ENCODE measurements at regions not wholly inside any gene's neighbourhood (a gene's known extent, or its start where the extent isn't known, plus 50 kb on each side); places are given as distances from the start of the nearest gene placed in this dataset.

DNA sequence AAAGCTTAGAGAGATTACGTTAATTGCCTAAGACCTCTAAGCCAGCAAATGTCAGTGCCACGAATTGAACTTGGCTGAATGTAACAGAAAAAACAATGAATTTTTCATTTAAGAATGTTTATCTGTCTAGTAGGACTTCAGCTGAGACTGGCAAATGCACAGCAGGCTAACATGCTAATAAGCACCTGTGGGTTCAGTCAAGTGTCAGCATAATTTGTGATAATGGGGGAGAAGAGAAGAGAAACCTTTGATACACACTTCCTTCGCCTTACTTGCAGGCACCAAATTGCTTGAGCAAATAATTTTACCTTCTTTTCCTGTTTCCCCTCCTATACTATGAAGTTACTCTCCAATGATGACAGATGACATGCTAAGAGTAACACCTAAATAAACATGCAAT lies 1136.5 kb upstream of the SORCS1 start:
- H4K20me1 ChIP-seq (ENCODE audit: control insufficient read depth, insufficient read depth, insufficient read length): no peaks in the 10 kb centered on the region
- no peak overlapping the region for H3K23ac ChIP-seq (ENCODE audit: insufficient read length, low read depth, low read length)
- H3K4me1 ChIP-seq (ENCODE audit: insufficient read depth, low read length): no peaks in the 10 kb centered on the region
- no peak overlapping the region for H2BK12ac ChIP-seq (ENCODE audit: insufficient read length, low read depth, low read length)
- no peaks in the 10 kb centered on the region for H3K27me3 ChIP-seq (ENCODE audit: insufficient read depth, low read length)
- peaks cover 11 to 16% of the 10 kb centered on the region in 2 experiments for H3K4me1 Mint-ChIP-seq
- no CpG with 5 or more reads among the region's 3 CpGs for WGBS (ENCODE audit: extremely low coverage, insufficient read length, low lambda C conversion rate)
- no peak overlapping the region for H3K4me2 ChIP-seq (ENCODE audit: insufficient read depth, insufficient read length, low read length)
- H3K79me2 ChIP-seq (ENCODE audit: insufficient read depth, low read length): no peaks in the 10 kb centered on the region
- no peaks in the 10 kb centered on the region; the same call in 1 of the 2 replicates for H3K27me3 Mint-ChIP-seq (ENCODE audit: low read depth)
- H3K36me3 Mint-ChIP-seq (ENCODE audit: insufficient read depth in 1 of 3, low read depth in 3 of 3): no peaks in the 10 kb centered on the region
- H2BK5ac ChIP-seq (ENCODE audit: insufficient read length, low read length): no peak overlapping the region
- H4K5ac ChIP-seq (ENCODE audit: insufficient read length, low read depth, low read length): no peak overlapping the region
- no peak overlapping the region for H3K27ac Mint-ChIP-seq
- no peaks in the 10 kb centered on the region for H3K9me3 ChIP-seq (ENCODE audit: control insufficient read depth, low read depth, low read length)
- H3K18ac ChIP-seq (ENCODE audit: insufficient read length, low read depth, low read length): no peak overlapping the region
- H3K4me3 Mint-ChIP-seq: no peak overlapping the region
- no peak overlapping the region for H2BK120ac ChIP-seq (ENCODE audit: low read depth, low read length, poor library complexity, severe bottlenecking)
- no peak overlapping the region for H2BK15ac ChIP-seq (ENCODE audit: low read depth, low read length)
- no peak for DNase-seq
- no peak overlapping the region for H3K4ac ChIP-seq (ENCODE audit: low read depth, low read length)
- TF ChIP-seq, protein P1, sequence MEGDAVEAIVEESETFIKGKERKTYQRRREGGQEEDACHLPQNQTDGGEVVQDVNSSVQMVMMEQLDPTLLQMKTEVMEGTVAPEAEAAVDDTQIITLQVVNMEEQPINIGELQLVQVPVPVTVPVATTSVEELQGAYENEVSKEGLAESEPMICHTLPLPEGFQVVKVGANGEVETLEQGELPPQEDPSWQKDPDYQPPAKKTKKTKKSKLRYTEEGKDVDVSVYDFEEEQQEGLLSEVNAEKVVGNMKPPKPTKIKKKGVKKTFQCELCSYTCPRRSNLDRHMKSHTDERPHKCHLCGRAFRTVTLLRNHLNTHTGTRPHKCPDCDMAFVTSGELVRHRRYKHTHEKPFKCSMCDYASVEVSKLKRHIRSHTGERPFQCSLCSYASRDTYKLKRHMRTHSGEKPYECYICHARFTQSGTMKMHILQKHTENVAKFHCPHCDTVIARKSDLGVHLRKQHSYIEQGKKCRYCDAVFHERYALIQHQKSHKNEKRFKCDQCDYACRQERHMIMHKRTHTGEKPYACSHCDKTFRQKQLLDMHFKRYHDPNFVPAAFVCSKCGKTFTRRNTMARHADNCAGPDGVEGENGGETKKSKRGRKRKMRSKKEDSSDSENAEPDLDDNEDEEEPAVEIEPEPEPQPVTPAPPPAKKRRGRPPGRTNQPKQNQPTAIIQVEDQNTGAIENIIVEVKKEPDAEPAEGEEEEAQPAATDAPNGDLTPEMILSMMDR (conservative IDR thresholded peaks at IDR 0.05): no peak
- no peak overlapping the region for H3K9ac ChIP-seq (ENCODE audit: extremely low read depth, insufficient read length, low read length)
- H3K56ac ChIP-seq (ENCODE audit: insufficient read length, low read depth, low read length): no peak overlapping the region
- H3K9me3 Mint-ChIP-seq: no peaks in the 10 kb centered on the region
- H3K14ac ChIP-seq (ENCODE audit: insufficient read depth, low read length): no peak overlapping the region
- H3K23me2 ChIP-seq (ENCODE audit: insufficient read length, low read depth, low read length, poor library complexity, severe bottlenecking): no peaks in the 10 kb centered on the region
- no peak overlapping the region for H2AK5ac ChIP-seq (ENCODE audit: insufficient read length, low read length)
- H2BK20ac ChIP-seq (ENCODE audit: low read depth, low read length, poor library complexity, severe bottlenecking): no peak overlapping the region
- H3K27ac ChIP-seq (ENCODE audit: insufficient read length, low read depth, low read length): no peak overlapping the region
- no peak overlapping the region for H2AFZ ChIP-seq (ENCODE audit: low read length)
- H4K91ac ChIP-seq (ENCODE audit: insufficient read length, low read depth, low read length): no peak overlapping the region
- H3K79me1 ChIP-seq (ENCODE audit: insufficient read depth, low read depth, low read length, poor library complexity, severe bottlenecking): no peaks in the 10 kb centered on the region
- no peak overlapping the region for H3T11ph ChIP-seq (ENCODE audit: low read length)
- H4K8ac ChIP-seq (replicated peaks; ENCODE audit: insufficient read length, low read depth, low read length): no peak overlapping the region

Data from H9 (cell line).